Subcutaneous abdominal adipose tissue (tissue), 5 donors: ENCODE measurements at regions not wholly inside any gene's neighbourhood (a gene's known extent, or its start where the extent isn't known, plus 50 kb on each side); places are given as distances from the start of the nearest gene placed in this dataset.
A peak's percentile ranks its signal among the peaks of the same experiment; 100 is the strongest.

Source experiments
- H3K27ac ChIP-seq: one replicate; pipeline ENCODE4 v1.7.0; 2013; ENCODE audit warnings: low read depth, mild to moderate bottlenecking, inconsistent platforms, low read length, moderate library complexity
- H3K27me3 ChIP-seq, 5 donors: one replicate each; pipeline ENCODE4 v1.7.0; 2013; ENCODE audit warnings: low read length in 5 of 5, inconsistent platforms in 1 of 5; ENCODE audit not compliant: control insufficient read depth in 5 of 5, insufficient read depth in 4 of 5
- H3K36me3 ChIP-seq, 5 donors: one replicate each; pipeline ENCODE4 v1.7.0; 2013; ENCODE audit warnings: low read length in 5 of 5; ENCODE audit not compliant: control insufficient read depth in 5 of 5, insufficient read depth in 5 of 5
- H3K4me1 ChIP-seq, 5 donors: one replicate each; pipeline ENCODE4 v1.7.0; 2013; ENCODE audit warnings: low read length in 5 of 5, mild to moderate bottlenecking in 3 of 5, moderate library complexity in 1 of 5; ENCODE audit not compliant: control insufficient read depth in 5 of 5, insufficient read depth in 5 of 5
- H3K4me3 ChIP-seq, 5 donors: one replicate each; pipeline ENCODE4 v1.7.0; 2013; ENCODE audit warnings: low read length in 5 of 5, low read depth in 1 of 5
- H3K9ac ChIP-seq, 5 donors: one replicate each; pipeline ENCODE4 v1.7.0; 2013; ENCODE audit warnings: low read length in 5 of 5, mild to moderate bottlenecking in 4 of 5, moderate library complexity in 3 of 5
- H3K9me3 ChIP-seq, 5 donors: one replicate each; pipeline ENCODE4 v1.7.0; 2013; ENCODE audit warnings: low read length in 5 of 5; ENCODE audit not compliant: control insufficient read depth in 5 of 5
- donor health status: healthy.
- donor health status: healthy.
- donor health status: healthy.
- donor health status: healthy.
- donor health status: healthy.

GRCh38 chr9:105969636-105970035 lies 275.3 kb downstream of the TMEM38B start:
- Histone ChIP-seq H3K4me1 (peaks cover 0 to 24% (median 19%) of the 10 kb centered on the region in 5 donors), H3K9me3 (no peaks in the 10 kb centered on the region), H3K4me3 (no peak overlapping the region), H3K27me3 (no peaks in the 10 kb centered on the region), H3K27ac (no peak overlapping the region), H3K9ac (no peak overlapping the region), H3K36me3 (no peaks in the 10 kb centered on the region)

DNA sequence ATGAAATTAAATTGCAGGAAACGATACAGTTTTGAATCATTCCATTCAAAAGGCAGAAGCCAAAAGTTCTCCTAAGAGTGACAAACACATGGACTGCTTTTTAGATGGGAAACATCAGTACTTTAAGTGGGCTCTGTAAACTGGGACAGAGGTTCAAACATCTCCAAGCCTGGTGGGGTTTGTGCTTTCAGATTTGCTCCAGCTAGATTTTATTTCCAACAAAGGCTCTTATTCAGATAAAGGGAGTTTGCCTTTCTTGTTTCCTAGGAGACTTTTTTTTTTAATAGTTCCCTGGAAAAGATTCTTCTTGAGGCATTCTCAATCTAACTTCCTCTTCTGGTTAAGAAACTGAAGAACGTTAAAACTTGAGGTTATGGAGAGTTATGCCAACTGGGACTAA lies 277.6 kb downstream of the TMEM38B start:
- Histone ChIP-seq H3K36me3 (no peaks in the 10 kb centered on the region), H3K27ac (peak overlapping the region; percentile 2), H3K4me3 (peak overlapping the region in 3 of 5 donors; percentile 0 to 40 (median 8)), H3K27me3 (peaks cover 0 to 1% (median 0%) of the 10 kb centered on the region in 5 donors), H3K9me3 (no peaks in the 10 kb centered on the region), H3K9ac (peak overlapping the region in 1 of 5 donors; percentile 13), H3K4me1 (peaks cover 1 to 24% (median 22%) of the 10 kb centered on the region in 5 donors)

DNA sequence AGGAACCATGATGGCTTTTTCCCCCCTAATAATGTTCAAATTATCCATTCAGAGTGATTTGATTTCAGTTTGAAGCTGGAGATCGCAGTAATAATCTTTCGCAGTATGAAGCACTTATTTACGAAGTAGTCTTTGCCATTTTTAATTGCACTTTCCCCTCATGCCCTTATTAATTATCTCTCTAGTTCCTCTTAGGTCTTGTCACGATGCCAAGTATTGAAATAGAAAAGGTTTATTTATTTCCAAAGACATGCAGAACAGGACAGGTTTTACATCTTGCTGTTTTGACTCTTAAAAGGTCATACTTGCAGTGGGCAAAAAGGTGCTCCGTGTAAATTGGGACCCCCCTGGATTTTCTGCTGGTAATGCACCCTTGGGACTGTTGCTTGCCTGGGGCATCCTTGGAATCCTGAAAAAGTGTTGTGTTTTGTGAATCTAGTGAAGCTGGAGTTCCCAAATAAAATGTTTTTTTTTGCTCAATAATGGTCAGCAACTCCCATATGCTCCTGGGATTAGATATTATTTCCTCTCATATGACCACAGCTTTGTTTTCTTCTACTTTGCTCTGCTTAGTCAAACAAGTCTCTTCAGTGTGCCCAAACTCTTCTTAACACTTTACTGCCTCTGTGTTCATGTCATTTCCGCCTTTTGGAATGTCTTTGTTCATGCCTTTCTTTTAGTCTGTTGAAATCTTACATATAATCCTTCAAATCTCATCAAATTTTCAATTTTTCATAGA lies 278.3 kb downstream of the TMEM38B start:
- Histone ChIP-seq H3K9me3 (no peaks in the 10 kb centered on the region), H3K27ac (peak overlapping the region; percentile 2), H3K4me3 (peak overlapping the region in 3 of 5 donors; percentile 0 to 40 (median 8)), H3K36me3 (no peaks in the 10 kb centered on the region), H3K27me3 (peaks cover 0 to 3% (median 0%) of the 10 kb centered on the region in 5 donors), H3K4me1 (peaks cover 1 to 24% (median 22%) of the 10 kb centered on the region in 5 donors), H3K9ac (peak overlapping the region in 1 of 5 donors; percentile 13)

DNA sequence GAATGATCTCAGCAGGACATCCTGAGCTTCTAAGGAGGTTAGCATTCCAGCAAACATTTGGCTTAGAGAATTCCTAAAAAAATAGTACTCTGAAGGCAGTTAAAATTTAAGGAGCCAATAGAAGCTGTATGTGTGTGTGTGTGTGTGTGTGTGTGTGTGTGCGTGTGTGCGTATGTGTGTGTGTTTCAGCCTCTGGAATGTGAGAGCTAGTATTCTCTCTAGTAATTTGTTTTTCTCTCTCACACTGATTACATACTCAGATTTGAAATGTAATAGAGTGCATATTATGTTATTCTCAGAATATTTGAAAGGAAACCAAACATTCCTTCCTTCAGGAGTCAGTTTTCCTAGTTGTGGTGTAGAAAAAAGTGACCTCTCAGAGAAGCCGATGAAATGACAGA lies 279.6 kb downstream of the TMEM38B start:
- no peak overlapping the region for H3K4me3 ChIP-seq
- no peak overlapping the region for H3K9ac ChIP-seq
- no peaks in the 10 kb centered on the region for H3K36me3 ChIP-seq
- no peaks in the 10 kb centered on the region for H3K9me3 ChIP-seq
- peaks cover 0 to 3% (median 0%) of the 10 kb centered on the region in 5 donors for H3K27me3 ChIP-seq
- H3K27ac ChIP-seq: no peak overlapping the region
- peaks cover 1 to 24% (median 22%) of the 10 kb centered on the region in 5 donors for H3K4me1 ChIP-seq

GRCh38 chr9:105975886-105976645 lies 281.7 kb downstream of the TMEM38B start:
- Histone ChIP-seq H3K9me3 (no peaks in the 10 kb centered on the region), H3K4me1 (peaks cover 1 to 24% (median 22%) of the 10 kb centered on the region in 5 donors), H3K4me3 (no peak overlapping the region), H3K9ac (no peak overlapping the region), H3K27me3 (peaks cover 0 to 3% (median 0%) of the 10 kb centered on the region in 5 donors), H3K27ac (no peak overlapping the region), H3K36me3 (no peaks in the 10 kb centered on the region)

- H3K36me3 ChIP-seq: no peaks in the 10 kb centered on the region
- no peak overlapping the region for H3K27ac ChIP-seq
- no peak overlapping the region for H3K9ac ChIP-seq
- no peaks in the 10 kb centered on the region for H3K9me3 ChIP-seq
- H3K27me3 ChIP-seq: peaks cover 0 to 3% (median 0%) of the 10 kb centered on the region in 5 donors
- H3K4me1 ChIP-seq: peaks cover 1 to 7% (median 5%) of the 10 kb centered on the region in 5 donors
- no peak overlapping the region for H3K4me3 ChIP-seq
These were observed 284.0 kb downstream of the TMEM38B start for GRCh38 chr9:105978336-105978735.

GRCh38 chr9:105978826-105979225 lies 284.5 kb downstream of the TMEM38B start:
- H3K36me3 ChIP-seq: no peaks in the 10 kb centered on the region
- peaks cover 1 to 6% (median 3%) of the 10 kb centered on the region in 5 donors for H3K4me1 ChIP-seq
- no peaks in the 10 kb centered on the region for H3K9me3 ChIP-seq
- no peak overlapping the region for H3K27ac ChIP-seq
- no peak overlapping the region for H3K9ac ChIP-seq
- H3K4me3 ChIP-seq: no peak overlapping the region
- H3K27me3 ChIP-seq: peaks cover 0 to 3% (median 0%) of the 10 kb centered on the region in 5 donors

DNA sequence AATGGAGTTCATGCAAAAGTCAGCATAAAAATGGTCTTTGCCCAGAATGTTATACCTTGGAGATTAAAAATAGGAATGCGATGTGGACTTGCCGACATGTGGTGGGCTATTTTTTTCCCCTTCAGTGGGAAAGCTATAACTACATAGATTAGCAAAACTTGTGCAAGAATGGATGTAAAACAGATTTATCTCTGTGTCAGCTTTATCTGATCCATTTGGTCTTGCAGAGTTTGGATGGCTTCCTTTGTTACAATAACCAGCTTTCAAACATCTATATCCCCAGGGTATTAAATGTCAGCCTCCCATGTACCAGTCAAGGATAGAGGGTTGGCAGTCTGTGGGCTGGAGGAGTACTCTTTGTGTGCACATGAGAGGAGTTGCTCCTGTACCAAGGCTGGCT lies 284.9 kb downstream of the TMEM38B start:
- peaks cover 0 to 3% (median 0%) of the 10 kb centered on the region in 5 donors for H3K27me3 ChIP-seq
- H3K9me3 ChIP-seq: no peaks in the 10 kb centered on the region
- H3K4me3 ChIP-seq: no peak overlapping the region
- no peaks in the 10 kb centered on the region for H3K36me3 ChIP-seq
- no peak overlapping the region for H3K9ac ChIP-seq
- peaks cover 0 to 4% (median 1%) of the 10 kb centered on the region in 5 donors for H3K4me1 ChIP-seq
- no peak overlapping the region for H3K27ac ChIP-seq

DNA sequence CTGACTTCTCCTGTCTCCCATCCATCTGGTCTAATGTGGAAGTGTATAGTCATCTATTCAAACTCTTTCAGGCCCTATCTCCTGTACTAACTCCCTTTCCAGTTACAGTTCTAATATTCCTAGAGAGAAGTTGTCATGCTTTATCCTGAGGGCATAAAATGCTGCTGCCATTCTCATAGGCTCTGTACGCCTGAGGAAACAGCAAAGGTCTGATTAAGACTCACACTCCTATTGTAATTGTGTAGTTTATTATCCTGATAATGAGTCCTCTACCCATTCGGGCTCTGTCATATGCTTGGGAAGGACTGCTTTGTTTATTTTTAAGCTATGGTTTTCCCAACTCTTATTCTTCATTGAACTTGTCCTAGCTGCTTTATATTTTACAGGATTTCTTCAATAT lies 290.4 kb downstream of the TMEM38B start:
- Histone ChIP-seq H3K9ac (no peak overlapping the region), H3K27me3 (no peaks in the 10 kb centered on the region), H3K36me3 (no peaks in the 10 kb centered on the region), H3K4me3 (no peak overlapping the region), H3K9me3 (no peaks in the 10 kb centered on the region), H3K4me1 (no peaks in the 10 kb centered on the region), H3K27ac (no peak overlapping the region)
